Erythroblast (primary cell): ENCODE measurements at regions not wholly inside any gene's neighbourhood (a gene's known extent, or its start where the extent isn't known, plus 50 kb on each side); places are given as distances from the start of the nearest gene placed in this dataset.

ENCODE experiments used
- GATA1 ChIP-seq: IDR thresholded peaks from 2 replicates; pipeline ENCODE4 v1.6.1; 2011; ENCODE audit warnings: low read depth, mild to moderate bottlenecking, control low read depth, low read length, moderate library complexity
- POLR2A ChIP-seq: IDR thresholded peaks from 2 replicates; pipeline ENCODE4 v1.6.1; 2011; ENCODE audit warnings: mild to moderate bottlenecking, low read length

- TF ChIP-seq POLR2A (no peak), GATA1 (no peak)
Observed at GRCh38 chr16:65227150-65227835, 105.4 kb upstream of the CDH11 start.
